ENCODE measurements at regions not wholly inside any gene's neighbourhood (a gene's known extent, or its start where the extent isn't known, plus 50 kb on each side); places are given as distances from the start of the nearest gene placed in this dataset.

GRCh38 chrX:93332329-93332728 lies 341.0 kb downstream of the NAP1L3 start:
- Histone ChIP-seq H3K9me3 (ENCODE audit: insufficient read depth, low read length) (no peaks in the 10 kb centered on the region), H3K4me2 (ENCODE audit: low read length) (no peak overlapping the region), H4K20me1 (ENCODE audit: insufficient read depth, low read length) (no peaks in the 10 kb centered on the region), H3K27ac (ENCODE audit: low read length) (no peak overlapping the region), H3K79me2 (ENCODE audit: low read length) (no peaks in the 10 kb centered on the region), H3K36me3 (replicated peaks; ENCODE audit: low read depth, low read length) (no peaks in the 10 kb centered on the region), H3K27me3 (ENCODE audit: low read depth, low read length) (no peaks in the 10 kb centered on the region), H3K9ac (ENCODE audit: low read length) (no peak overlapping the region), H2AFZ (ENCODE audit: low read depth, low read length) (no peak overlapping the region), H3K4me3 (ENCODE audit: low read length) (no peak overlapping the region), H3K4me1 (ENCODE audit: low read length) (no peaks in the 10 kb centered on the region)
- TF ChIP-seq EZH2phosphoT487 (IDR thresholded peaks at IDR 0.05; ENCODE audit: low read depth) (no peak), CTCF (IDR thresholded peaks at IDR 0.05; ENCODE audit: low read depth, low read length) (no peak)

GRCh38 chrX:93322110-93322509 lies 351.3 kb downstream of the NAP1L3 start:
- H2AFZ ChIP-seq (ENCODE audit: low read depth, low read length): no peak overlapping the region
- TF ChIP-seq EZH2phosphoT487 (IDR thresholded peaks at IDR 0.05; ENCODE audit: low read depth) (no peak), CTCF (IDR thresholded peaks at IDR 0.05; ENCODE audit: low read depth, low read length) (no peak)
- no peaks in the 10 kb centered on the region for H3K36me3 ChIP-seq (replicated peaks; ENCODE audit: low read depth, low read length)
- no peaks in the 10 kb centered on the region for H3K9me3 ChIP-seq (ENCODE audit: insufficient read depth, low read length)
- H3K79me2 ChIP-seq (ENCODE audit: low read length): no peaks in the 10 kb centered on the region
- no peaks in the 10 kb centered on the region for H4K20me1 ChIP-seq (ENCODE audit: insufficient read depth, low read length)
- no peaks in the 10 kb centered on the region for H3K27me3 ChIP-seq (ENCODE audit: low read depth, low read length)
- no peaks in the 10 kb centered on the region for H3K4me1 ChIP-seq (ENCODE audit: low read length)
- no peak overlapping the region for H3K9ac ChIP-seq (ENCODE audit: low read length)
- H3K4me2 ChIP-seq (ENCODE audit: low read length): no peak overlapping the region
- no peak overlapping the region for H3K4me3 ChIP-seq (ENCODE audit: low read length)
- H3K27ac ChIP-seq (ENCODE audit: low read length): no peak overlapping the region

DNA sequence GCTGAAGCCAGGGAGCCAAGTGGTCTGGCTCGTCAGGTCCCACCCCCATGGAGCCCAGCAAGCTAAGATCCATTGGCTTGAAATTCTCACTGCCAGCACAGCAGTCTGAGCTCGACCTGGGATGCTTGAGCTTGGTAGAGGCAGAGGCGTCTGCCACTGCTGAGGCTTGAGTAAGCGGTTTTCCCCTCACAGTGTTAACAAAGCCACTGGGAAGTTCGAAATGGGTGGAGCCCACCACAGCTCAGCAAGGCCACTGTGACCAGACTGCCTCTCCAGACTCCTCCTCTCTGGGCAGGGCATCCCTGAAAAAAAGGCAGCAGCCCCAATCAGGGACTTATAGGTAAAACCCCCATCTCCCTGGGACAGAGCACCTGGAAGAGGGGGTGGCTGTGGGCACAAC lies 353.8 kb downstream of the NAP1L3 start:
- no peaks in the 10 kb centered on the region for H4K20me1 ChIP-seq (ENCODE audit: insufficient read depth, low read length)
- H3K4me3 ChIP-seq (ENCODE audit: low read length): no peak overlapping the region
- no peaks in the 10 kb centered on the region for H3K79me2 ChIP-seq (ENCODE audit: low read length)
- H3K9me3 ChIP-seq (ENCODE audit: insufficient read depth, low read length): no peaks in the 10 kb centered on the region
- no peak overlapping the region for H3K9ac ChIP-seq (ENCODE audit: low read length)
- H2AFZ ChIP-seq (ENCODE audit: low read depth, low read length): no peak overlapping the region
- no peak for TF ChIP-seq EZH2phosphoT487 (IDR thresholded peaks at IDR 0.05; ENCODE audit: low read depth)
- no peak for TF ChIP-seq CTCF (IDR thresholded peaks at IDR 0.05; ENCODE audit: low read depth, low read length)
- H3K27ac ChIP-seq (ENCODE audit: low read length): no peak overlapping the region
- H3K36me3 ChIP-seq (replicated peaks; ENCODE audit: low read depth, low read length): no peaks in the 10 kb centered on the region
- H3K4me2 ChIP-seq (ENCODE audit: low read length): no peak overlapping the region
- no peaks in the 10 kb centered on the region for H3K27me3 ChIP-seq (ENCODE audit: low read depth, low read length)
- H3K4me1 ChIP-seq (ENCODE audit: low read length): no peaks in the 10 kb centered on the region

All from OCI-LY3 (cell line).